Thyroid gland (tissue), 4 donors: ENCODE measurements at regions not wholly inside any gene's neighbourhood (a gene's known extent, or its start where the extent isn't known, plus 50 kb on each side); places are given as distances from the start of the nearest gene placed in this dataset.

Experiments
- DNase-seq, 2 donors: peaks; one replicate each; pipeline ENCODE4 v3.0.0-alpha.2; 2019
- H3K27ac ChIP-seq, 3 donors: fragments of 200-600 bp; sonication (generic); 1 replicate in 2 of 3; 2 replicates in 1 of 3; pipeline ENCODE4 v1.5.1; 2016 to 2019; ENCODE audit warnings: mild to moderate bottlenecking in 1 of 3, moderate library complexity in 1 of 3
- H3K27me3 ChIP-seq: fragments of 200-600 bp; sonication (generic); one replicate; pipeline ENCODE4 v1.5.1; 2019
- H3K36me3 ChIP-seq, 2 donors: fragments of 200-600 bp; sonication (generic); one replicate each; pipeline ENCODE4 v1.5.1; 2016 to 2019
- H3K4me1 ChIP-seq, 2 donors: fragments of 200-600 bp; sonication (generic); one replicate each; pipeline ENCODE4 v1.5.1; 2017 to 2019
- H3K4me3 ChIP-seq, 3 donors: fragments of 200-600 bp; sonication (generic); replicated peaks in 1 of 3; 1 replicate in 2 of 3; 2 replicates in 1 of 3; pipeline ENCODE4 v1.5.1; 2016; ENCODE audit warnings: mild to moderate bottlenecking in 1 of 3
- H3K9me3 ChIP-seq: fragments of 200-600 bp; sonication (generic); one replicate; pipeline ENCODE4 v1.5.1; 2017
- POLR2A ChIP-seq, 2 donors: fragments of 450-650 bp; IDR thresholded peaks; one replicate each; pipeline ENCODE4 v1.6.1; 2017; ENCODE audit warnings: antibody characterized with exemption in 2 of 2, mild to moderate bottlenecking in 2 of 2, moderate library complexity in 1 of 2
- WGBS, 2 donors: methylation state at CpG; one replicate each; pipeline ENCODE4 v1.1.5; 2017; 5-methylcytosine and 5-hydroxymethylcytosine counted together
- intact Hi-C: fragments of 100-400 bp; cut with DNase I; formaldehyde crosslinking; loops from one replicate; pipeline ENCODE4 v1.15.1; 2023
- TF ChIP-seq, protein P1 (sequence below), 6 experiments: fragments of 200-600 bp in 3 of 6; fragments of 450-650 bp in 3 of 6; sonication (generic) in 3 of 6; IDR thresholded peaks; one replicate each; pipeline ENCODE4 v1.5.1; 2016 to 2019; ENCODE audit warnings: antibody characterized with exemption in 6 of 6, mild to moderate bottlenecking in 2 of 6, inconsistent platforms in 1 of 6, moderate library complexity in 1 of 6

DNA sequence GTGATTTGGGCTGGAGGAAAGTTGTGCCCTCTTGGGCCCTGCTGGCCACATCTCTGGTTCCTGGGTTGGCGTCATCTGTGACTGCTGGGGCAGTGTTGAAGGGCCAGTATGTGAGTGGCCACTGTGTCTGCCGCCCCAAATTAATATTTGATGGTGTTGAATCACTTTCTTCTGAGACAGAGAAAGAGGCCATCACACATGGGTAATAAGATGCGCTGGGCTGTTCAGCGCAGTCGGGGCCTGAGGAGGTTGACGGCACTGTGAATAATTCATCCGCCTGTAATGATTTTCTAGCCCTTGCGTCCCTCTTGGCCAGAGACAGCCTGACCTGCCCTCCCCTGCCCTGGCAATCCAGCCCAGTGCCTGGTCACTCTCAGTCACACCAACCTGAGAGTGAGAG lies 56.2 kb upstream of the BEGAIN start:
- DNase-seq = no peak
- intact Hi-C loops = loop anchor here (10.0 kb wide), 1 partner anchor 209 kb away; no protein-coding TSS in a partner anchor
- 87 to 94% methylated on average over 8 of the region's 8 CpGs for WGBS, 2 donors
- Histone ChIP-seq H3K9me3 (no peaks in the 10 kb centered on the region), H3K4me1 (peaks cover 0 to 3% of the 10 kb centered on the region in 2 donors), H3K4me3 (no peak overlapping the region), H3K36me3 (no peaks in the 10 kb centered on the region), H3K27me3 (no peaks in the 10 kb centered on the region), H3K27ac (no peak overlapping the region)
- no peak for TF ChIP-seq POLR2A (IDR thresholded peaks at IDR 0.05)
- TF ChIP-seq, protein P1, sequence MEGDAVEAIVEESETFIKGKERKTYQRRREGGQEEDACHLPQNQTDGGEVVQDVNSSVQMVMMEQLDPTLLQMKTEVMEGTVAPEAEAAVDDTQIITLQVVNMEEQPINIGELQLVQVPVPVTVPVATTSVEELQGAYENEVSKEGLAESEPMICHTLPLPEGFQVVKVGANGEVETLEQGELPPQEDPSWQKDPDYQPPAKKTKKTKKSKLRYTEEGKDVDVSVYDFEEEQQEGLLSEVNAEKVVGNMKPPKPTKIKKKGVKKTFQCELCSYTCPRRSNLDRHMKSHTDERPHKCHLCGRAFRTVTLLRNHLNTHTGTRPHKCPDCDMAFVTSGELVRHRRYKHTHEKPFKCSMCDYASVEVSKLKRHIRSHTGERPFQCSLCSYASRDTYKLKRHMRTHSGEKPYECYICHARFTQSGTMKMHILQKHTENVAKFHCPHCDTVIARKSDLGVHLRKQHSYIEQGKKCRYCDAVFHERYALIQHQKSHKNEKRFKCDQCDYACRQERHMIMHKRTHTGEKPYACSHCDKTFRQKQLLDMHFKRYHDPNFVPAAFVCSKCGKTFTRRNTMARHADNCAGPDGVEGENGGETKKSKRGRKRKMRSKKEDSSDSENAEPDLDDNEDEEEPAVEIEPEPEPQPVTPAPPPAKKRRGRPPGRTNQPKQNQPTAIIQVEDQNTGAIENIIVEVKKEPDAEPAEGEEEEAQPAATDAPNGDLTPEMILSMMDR (IDR thresholded peaks at IDR 0.05) = no peak

DNA sequence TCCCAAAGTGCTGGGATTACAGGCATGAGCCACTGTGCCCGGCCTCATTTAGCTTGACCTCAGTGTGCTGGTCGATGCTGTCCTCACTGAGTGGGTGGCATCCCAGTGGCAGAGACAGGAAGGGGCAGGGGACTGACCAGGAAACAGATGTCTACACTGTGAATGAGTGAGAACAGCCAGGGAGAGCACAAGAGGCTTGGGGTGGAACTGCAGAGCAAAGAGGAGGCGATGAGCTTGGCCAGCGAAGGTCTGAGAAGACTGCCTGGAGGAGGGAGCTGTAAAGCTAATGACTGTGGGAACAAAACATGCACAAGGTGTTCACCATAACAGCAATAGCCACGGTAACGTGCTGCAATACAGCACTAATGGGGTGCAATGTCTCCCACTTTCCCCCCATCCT lies 57.2 kb upstream of the BEGAIN start:
- Histone ChIP-seq H3K27ac (no peak overlapping the region), H3K4me1 (peaks cover 0 to 3% of the 10 kb centered on the region in 2 donors), H3K9me3 (no peaks in the 10 kb centered on the region), H3K36me3 (no peaks in the 10 kb centered on the region), H3K4me3 (no peak overlapping the region), H3K27me3 (no peaks in the 10 kb centered on the region)
- WGBS, 2 donors = 65 to 82% methylated on average over 6 of the region's 6 CpGs
- intact Hi-C loops = loop anchor here (10.0 kb wide), 1 partner anchor 210 kb away; no protein-coding TSS in a partner anchor
- DNase-seq = no peak
- no peak for TF ChIP-seq POLR2A (IDR thresholded peaks at IDR 0.05)
- TF ChIP-seq, protein P1 (IDR thresholded peaks at IDR 0.05) = no peak

DNA sequence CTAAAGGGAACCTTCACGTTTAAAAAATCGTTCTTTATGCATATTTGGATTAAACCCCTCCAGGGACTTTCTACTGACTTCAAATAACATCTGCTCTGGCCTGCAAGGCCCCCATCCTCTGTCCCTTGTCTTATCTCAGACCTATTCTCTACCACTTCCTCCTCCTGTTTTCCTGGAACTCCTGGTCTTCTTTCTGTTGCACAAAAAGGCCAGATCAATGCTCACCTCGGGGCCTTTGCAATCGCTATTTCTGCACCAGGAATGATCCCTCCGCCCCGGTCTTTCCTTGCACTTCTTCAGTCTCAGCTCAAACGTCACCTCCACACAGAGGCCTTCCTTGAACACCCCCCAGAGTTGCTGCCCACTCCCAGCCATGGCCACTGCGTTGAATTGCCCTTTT lies 57.6 kb upstream of the BEGAIN start:
- no peak overlapping the region for H3K27ac ChIP-seq
- no peaks in the 10 kb centered on the region for H3K27me3 ChIP-seq
- H3K4me3 ChIP-seq = no peak overlapping the region
- peaks cover 0 to 3% of the 10 kb centered on the region in 2 donors for H3K4me1 ChIP-seq
- no peak for TF ChIP-seq POLR2A (IDR thresholded peaks at IDR 0.05)
- TF ChIP-seq, protein P1 (IDR thresholded peaks at IDR 0.05) = no peak
- intact Hi-C loops = loop anchor here (5.0 to 10.0 kb wide), 2 partner anchors 210 to 257 kb away; no protein-coding TSS in a partner anchor
- 69 to 74% methylated on average over 8 of the region's 8 CpGs for WGBS, 2 donors
- H3K9me3 ChIP-seq = no peaks in the 10 kb centered on the region
- no peaks in the 10 kb centered on the region for H3K36me3 ChIP-seq
- no peak for DNase-seq

DNA sequence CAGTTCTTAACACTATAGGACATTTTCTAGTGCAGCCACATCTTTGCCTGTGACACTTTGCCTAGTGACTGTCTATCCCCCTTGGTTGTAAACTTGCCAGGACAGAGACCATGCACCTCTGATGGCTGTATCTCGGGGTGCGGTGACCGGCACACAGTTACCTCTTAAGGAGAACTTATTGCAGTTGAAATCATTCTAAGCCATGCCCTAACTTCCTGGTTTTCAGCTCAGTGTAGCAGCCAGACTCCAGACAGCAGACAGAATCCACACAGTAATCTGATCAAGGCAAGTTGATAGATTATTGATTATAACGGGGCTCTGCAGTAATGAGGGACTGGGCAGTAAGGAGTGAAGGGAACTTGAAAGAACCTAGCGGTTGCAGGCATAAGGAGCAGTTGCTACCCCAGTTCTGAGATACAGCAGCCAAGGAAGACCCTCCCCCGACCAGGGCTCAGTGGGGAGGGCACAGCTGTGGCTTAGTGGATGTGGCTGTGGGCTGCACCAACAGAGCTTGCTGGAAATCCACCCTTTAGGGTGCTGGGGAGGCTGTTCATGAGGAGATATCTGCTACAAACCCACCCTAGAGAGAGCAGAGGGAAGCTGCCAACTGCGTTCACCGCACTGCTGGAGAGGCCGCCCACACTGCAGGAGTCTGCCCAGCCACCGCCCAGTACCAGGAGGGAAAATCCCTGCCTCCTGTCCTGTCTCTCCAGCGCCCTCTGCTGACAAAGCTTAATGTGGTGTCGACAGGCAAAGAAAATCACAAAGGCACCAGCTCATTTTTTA lies 58.2 kb upstream of the BEGAIN start:
- DNase-seq = peak; percentile 82 to 85
- no peaks in the 10 kb centered on the region for H3K27me3 ChIP-seq
- no peaks in the 10 kb centered on the region for H3K36me3 ChIP-seq
- H3K27ac ChIP-seq = no peak overlapping the region
- H3K4me3 ChIP-seq = no peak overlapping the region
- 36 to 39% methylated on average over 11 to 12 of the region's 12 CpGs for WGBS, 2 donors
- H3K9me3 ChIP-seq = no peaks in the 10 kb centered on the region
- H3K4me1 ChIP-seq = peaks cover 0 to 3% of the 10 kb centered on the region in 2 donors
- intact Hi-C loops = loop anchor here (5.0 to 10.0 kb wide), 2 partner anchors 211 to 258 kb away; no protein-coding TSS in a partner anchor
- TF ChIP-seq, protein P1 (IDR thresholded peaks at IDR 0.05) = peak; percentile 21 to 71 (median 58)
- no peak for TF ChIP-seq POLR2A (IDR thresholded peaks at IDR 0.05)

DNA sequence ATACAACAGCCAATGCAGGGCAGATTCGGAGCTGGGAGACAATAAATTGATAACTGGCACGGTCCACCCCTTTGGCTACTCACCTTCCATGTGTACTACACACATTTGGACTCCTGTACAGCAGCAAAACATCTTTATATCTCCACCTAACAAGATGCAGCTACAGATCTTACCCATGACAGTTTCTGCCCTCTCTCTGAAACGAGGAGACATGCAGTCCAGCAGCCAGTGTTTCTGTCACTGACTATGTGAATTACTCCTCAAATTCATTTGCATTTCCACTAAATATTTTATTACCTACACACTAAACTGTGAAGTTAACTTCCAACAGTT lies 58.7 kb upstream of the BEGAIN start:
- TF ChIP-seq, protein P1 (IDR thresholded peaks at IDR 0.05) = no peak
- no peak for TF ChIP-seq POLR2A (IDR thresholded peaks at IDR 0.05)

More for the DNA sequence above, 58.7 kb upstream of the BEGAIN start:
- Histone ChIP-seq H3K4me1 (peaks cover 0 to 3% of the 10 kb centered on the region in 2 donors), H3K27ac (no peak overlapping the region), H3K27me3 (no peaks in the 10 kb centered on the region), H3K9me3 (no peaks in the 10 kb centered on the region), H3K4me3 (no peak overlapping the region), H3K36me3 (no peaks in the 10 kb centered on the region)
- WGBS, 2 donors = 55 to 56% methylated on average over 3 of the region's 3 CpGs
- intact Hi-C loops = loop anchor here (5.0 to 10.0 kb wide), 2 partner anchors 211 to 259 kb away; no protein-coding TSS in a partner anchor
- DNase-seq = no peak
